Progenitor cell of endocrine pancreas (in vitro differentiated cells): ENCODE measurements at regions not wholly inside any gene's neighbourhood (a gene's known extent, or its start where the extent isn't known, plus 50 kb on each side); places are given as distances from the start of the nearest gene placed in this dataset.

ENCODE experiments used
- DNase-seq: peaks from one replicate; pipeline ENCODE4 v3.0.0; 2021; ENCODE audit warnings: low spot score; ENCODE audit not compliant: unreplicated experiment
- H3K27ac Mint-ChIP-seq: 2 replicates; pipeline ENCODE4 v1.8.0; 2021; ENCODE audit warnings: mild to moderate bottlenecking, moderate library complexity, mixed read lengths
- H3K27me3 Mint-ChIP-seq: 2 replicates; pipeline ENCODE4 v1.8.0; 2021; ENCODE audit warnings: mixed read lengths
- H3K36me3 Mint-ChIP-seq: 2 replicates; pipeline ENCODE4 v1.8.0; 2022; ENCODE audit warnings: mixed read lengths; ENCODE audit not compliant: insufficient read depth
- H3K4me1 Mint-ChIP-seq: 2 replicates; pipeline ENCODE4 v1.8.0; 2021; ENCODE audit warnings: low read depth, mixed read lengths
- H3K4me3 Mint-ChIP-seq: 2 replicates; pipeline ENCODE4 v1.8.0; 2021; ENCODE audit warnings: low read depth, mild to moderate bottlenecking, moderate library complexity, mixed read lengths
- H3K9me3 Mint-ChIP-seq: 2 replicates; pipeline ENCODE4 v1.8.0; 2021; ENCODE audit warnings: low read depth, mixed read lengths
- TF ChIP-seq, protein P1 (sequence below): fragments of 200-600 bp; sonication (generic); IDR thresholded peaks from one replicate; pipeline ENCODE4 v1.5.0; 2021; ENCODE audit warnings: antibody characterized with exemption, mild to moderate bottlenecking; ENCODE audit not compliant: unreplicated experiment

DNA sequence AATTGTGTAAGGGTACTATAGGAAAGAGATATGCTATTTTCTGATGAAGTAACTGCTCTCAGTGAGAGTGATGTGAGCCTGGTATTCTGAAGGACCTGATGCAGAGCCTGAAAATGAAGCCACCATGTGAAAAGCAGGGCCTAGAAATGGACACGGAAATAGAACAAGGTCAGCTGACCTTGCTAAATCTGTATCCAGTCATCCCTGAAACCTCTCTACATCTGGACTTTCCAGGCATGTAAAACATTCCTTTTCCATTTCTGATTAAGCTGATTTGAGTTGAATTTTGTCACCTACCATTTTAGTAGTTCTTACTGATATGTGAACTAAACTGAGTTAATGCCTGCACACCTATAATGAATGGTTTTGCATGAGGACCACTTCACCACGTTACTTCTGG lies 72.4 kb upstream of the NEIL3 start:
- Mint-ChIP-seq H3K36me3 (no peaks in the 10 kb centered on the region), H3K4me3 (no peak overlapping the region), H3K27ac (no peak overlapping the region), H3K4me1 (no peaks in the 10 kb centered on the region), H3K27me3 (no peaks in the 10 kb centered on the region), H3K9me3 (no peaks in the 10 kb centered on the region)
- DNase-seq: no peak
- TF ChIP-seq, protein P1, sequence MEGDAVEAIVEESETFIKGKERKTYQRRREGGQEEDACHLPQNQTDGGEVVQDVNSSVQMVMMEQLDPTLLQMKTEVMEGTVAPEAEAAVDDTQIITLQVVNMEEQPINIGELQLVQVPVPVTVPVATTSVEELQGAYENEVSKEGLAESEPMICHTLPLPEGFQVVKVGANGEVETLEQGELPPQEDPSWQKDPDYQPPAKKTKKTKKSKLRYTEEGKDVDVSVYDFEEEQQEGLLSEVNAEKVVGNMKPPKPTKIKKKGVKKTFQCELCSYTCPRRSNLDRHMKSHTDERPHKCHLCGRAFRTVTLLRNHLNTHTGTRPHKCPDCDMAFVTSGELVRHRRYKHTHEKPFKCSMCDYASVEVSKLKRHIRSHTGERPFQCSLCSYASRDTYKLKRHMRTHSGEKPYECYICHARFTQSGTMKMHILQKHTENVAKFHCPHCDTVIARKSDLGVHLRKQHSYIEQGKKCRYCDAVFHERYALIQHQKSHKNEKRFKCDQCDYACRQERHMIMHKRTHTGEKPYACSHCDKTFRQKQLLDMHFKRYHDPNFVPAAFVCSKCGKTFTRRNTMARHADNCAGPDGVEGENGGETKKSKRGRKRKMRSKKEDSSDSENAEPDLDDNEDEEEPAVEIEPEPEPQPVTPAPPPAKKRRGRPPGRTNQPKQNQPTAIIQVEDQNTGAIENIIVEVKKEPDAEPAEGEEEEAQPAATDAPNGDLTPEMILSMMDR: no peak

DNA sequence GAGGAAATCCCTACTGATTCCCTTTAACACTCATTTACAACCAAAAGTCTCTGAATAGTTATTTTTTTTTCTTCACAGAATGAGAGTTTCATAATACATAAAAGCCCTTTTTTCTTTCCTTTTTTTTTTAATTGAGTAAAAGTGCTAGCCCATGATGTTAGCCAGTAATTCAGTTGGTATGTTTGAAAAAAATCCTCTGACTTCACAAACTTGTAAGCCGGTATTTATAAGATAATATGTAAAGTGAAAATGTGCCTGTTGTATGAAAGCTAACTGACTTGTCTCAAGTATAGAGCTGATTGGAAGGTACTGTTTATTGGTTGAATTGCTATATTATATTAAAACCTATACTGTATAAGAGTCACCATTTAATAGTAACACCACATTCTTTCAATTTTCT lies 70.2 kb upstream of the NEIL3 start:
- no peak for DNase-seq
- H3K4me1 Mint-ChIP-seq: no peaks in the 10 kb centered on the region
- no peaks in the 10 kb centered on the region for H3K36me3 Mint-ChIP-seq
- no peaks in the 10 kb centered on the region for H3K9me3 Mint-ChIP-seq
- H3K4me3 Mint-ChIP-seq: no peak overlapping the region
- no peaks in the 10 kb centered on the region for H3K27me3 Mint-ChIP-seq
- no peak overlapping the region for H3K27ac Mint-ChIP-seq
- TF ChIP-seq, protein P1: no peak

DNA sequence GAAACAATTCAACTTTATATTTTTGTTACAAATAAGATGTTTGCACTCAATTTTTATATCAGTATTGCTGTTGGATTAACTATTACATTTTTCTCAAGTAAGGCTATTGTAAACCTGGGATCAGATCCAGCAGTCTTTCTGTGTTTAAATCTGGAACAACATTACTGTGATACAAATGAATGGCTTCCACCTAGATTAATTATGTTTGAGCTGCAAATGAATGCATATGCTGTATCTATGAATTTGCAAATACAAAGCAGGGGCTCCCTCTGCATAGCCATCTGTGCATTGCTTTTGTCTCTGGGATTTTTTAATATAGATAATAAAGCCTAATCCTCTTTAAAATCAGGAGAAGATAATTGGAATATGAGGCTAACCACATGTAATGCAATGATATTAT lies 69.8 kb upstream of the NEIL3 start:
- H3K9me3 Mint-ChIP-seq: no peaks in the 10 kb centered on the region
- DNase-seq: no peak
- TF ChIP-seq, protein P1: no peak
- H3K27me3 Mint-ChIP-seq: no peaks in the 10 kb centered on the region
- no peaks in the 10 kb centered on the region for H3K4me1 Mint-ChIP-seq
- no peak overlapping the region for H3K27ac Mint-ChIP-seq
- no peak overlapping the region for H3K4me3 Mint-ChIP-seq
- no peaks in the 10 kb centered on the region for H3K36me3 Mint-ChIP-seq

DNA sequence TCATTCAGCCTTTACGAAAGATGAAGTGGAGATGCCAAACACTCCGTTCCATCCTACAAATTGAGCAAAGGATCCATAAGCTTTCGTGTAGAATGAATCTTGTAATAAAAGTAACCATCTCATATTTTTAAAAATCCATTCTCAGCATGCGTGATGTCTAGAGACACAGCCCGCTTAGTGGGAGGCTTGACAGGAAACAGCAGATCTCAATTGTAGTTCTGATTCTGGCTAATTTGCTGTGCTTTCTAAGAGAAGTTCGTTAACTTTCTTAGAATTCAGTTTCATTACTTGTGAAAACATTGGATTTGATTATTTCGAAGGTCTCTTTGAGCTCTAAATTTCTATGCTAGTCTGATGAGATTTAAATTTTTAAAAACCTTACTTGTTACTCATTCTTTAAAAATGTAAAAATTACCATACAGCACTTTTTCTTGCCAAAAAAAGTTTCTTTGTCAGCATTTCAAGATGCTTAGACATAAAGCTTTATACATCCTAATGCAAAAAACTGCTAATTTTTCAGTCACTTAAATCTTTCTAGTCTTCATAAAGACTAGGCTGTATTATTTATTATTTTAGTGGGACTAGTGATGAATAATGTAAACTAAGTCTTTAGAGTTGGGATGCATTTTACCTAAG lies 66.9 kb upstream of the NEIL3 start:
- no peaks in the 10 kb centered on the region for H3K36me3 Mint-ChIP-seq
- H3K27me3 Mint-ChIP-seq: no peaks in the 10 kb centered on the region
- H3K27ac Mint-ChIP-seq: no peak overlapping the region
- H3K4me1 Mint-ChIP-seq: no peaks in the 10 kb centered on the region
- no peaks in the 10 kb centered on the region for H3K9me3 Mint-ChIP-seq
- no peak overlapping the region for H3K4me3 Mint-ChIP-seq
- no peak for DNase-seq
- TF ChIP-seq, protein P1: no peak

DNA sequence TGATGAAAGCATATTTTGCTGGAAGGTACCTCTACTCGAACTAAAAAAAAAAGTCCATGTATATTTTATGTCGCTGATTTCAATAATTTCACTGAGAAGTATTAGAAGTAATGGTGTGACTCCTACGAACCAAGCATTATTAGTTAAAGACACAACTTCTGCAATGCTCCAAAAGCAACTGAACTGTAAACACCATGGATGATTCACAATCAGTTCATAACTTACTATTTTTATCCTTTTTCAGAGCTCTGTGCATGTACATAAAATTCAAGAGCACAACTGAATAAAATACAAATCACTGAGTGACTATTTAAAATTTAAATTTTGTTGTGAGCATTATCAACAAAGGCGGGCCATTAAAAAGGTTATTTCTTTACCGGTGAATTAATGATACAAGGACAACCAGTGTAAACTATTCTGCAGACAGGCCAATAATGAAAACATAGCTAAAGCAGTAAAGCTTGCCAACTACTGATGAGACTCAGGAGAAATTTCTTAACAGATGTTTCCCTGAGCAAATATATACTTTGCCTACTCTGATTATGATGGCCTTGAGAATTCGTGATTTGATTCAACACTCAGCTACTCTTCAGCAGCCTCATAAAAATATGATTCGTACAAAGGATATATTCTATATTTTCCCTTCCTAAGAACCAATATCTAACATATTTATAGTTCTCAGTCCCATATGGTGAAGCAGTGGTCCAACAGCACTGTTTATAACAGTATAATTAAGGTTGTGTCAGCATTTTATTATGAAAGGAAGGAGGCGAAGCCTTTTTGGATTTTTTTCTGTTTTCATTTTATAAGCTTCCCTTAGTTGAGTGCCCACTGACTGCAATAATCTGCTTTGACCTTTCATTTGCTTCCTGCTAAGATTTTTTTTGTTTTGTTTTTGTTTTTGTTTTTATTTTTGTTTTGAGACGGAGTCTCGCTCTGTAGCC lies 62.8 kb upstream of the NEIL3 start:
- Mint-ChIP-seq H3K4me3 (no peak overlapping the region), H3K27me3 (peaks cover 10% of the 10 kb centered on the region), H3K4me1 (peaks cover 1% of the 10 kb centered on the region), H3K36me3 (no peaks in the 10 kb centered on the region), H3K9me3 (no peaks in the 10 kb centered on the region), H3K27ac (no peak overlapping the region)
- TF ChIP-seq, protein P1: no peak
- DNase-seq: no peak
